Ectodermal cell (in vitro differentiated cells): ENCODE measurements at regions not wholly inside any gene's neighbourhood (a gene's known extent, or its start where the extent isn't known, plus 50 kb on each side); places are given as distances from the start of the nearest gene placed in this dataset.

Experiments used
- H3K27ac ChIP-seq: 2 replicates; pipeline ENCODE4 v1.7.0; 2013; ENCODE audit warnings: mild to moderate bottlenecking, low read depth, low read length; ENCODE audit not compliant: insufficient read depth, poor library complexity, severe bottlenecking
- H3K27me3 ChIP-seq: 2 replicates; pipeline ENCODE4 v1.7.0; 2013; ENCODE audit warnings: mild to moderate bottlenecking, low read length; ENCODE audit not compliant: insufficient read depth, control insufficient read depth, poor library complexity, severe bottlenecking
- H3K36me3 ChIP-seq: one replicate; pipeline ENCODE4 v1.7.0; 2013; ENCODE audit warnings: low read length; ENCODE audit not compliant: control insufficient read depth, insufficient read depth
- H3K4me1 ChIP-seq: one replicate; pipeline ENCODE4 v1.7.0; 2013; ENCODE audit warnings: low read length; ENCODE audit not compliant: control insufficient read depth, insufficient read depth
- H3K4me3 ChIP-seq: 2 replicates; pipeline ENCODE4 v1.7.0; 2013; ENCODE audit warnings: low read depth, low read length, control low read depth; ENCODE audit not compliant: insufficient read depth
- H3K9me3 ChIP-seq: 2 replicates; pipeline ENCODE4 v1.7.0; 2013; ENCODE audit warnings: mild to moderate bottlenecking, low read length, moderate library complexity; ENCODE audit not compliant: control insufficient read depth
- WGBS, 2 experiments: methylation state at CpG; one replicate each; pipeline ENCODE4 v1.1.7; 2013; ENCODE audit warnings: missing lambda C conversion rate in 2 of 2; 5-methylcytosine and 5-hydroxymethylcytosine counted together

- H3K9me3 ChIP-seq = no peaks in the 10 kb centered on the region
- H3K27ac ChIP-seq = no peak overlapping the region
- no peaks in the 10 kb centered on the region for H3K27me3 ChIP-seq
- no peaks in the 10 kb centered on the region for H3K4me1 ChIP-seq
- no peak overlapping the region for H3K4me3 ChIP-seq
- no peaks in the 10 kb centered on the region for H3K36me3 ChIP-seq
These were observed 326.2 kb upstream of the SPTLC3 start for GRCh38 chr20:12682613-12683012.

- Histone ChIP-seq H3K4me3 (no peak overlapping the region), H3K27me3 (no peaks in the 10 kb centered on the region), H3K9me3 (no peaks in the 10 kb centered on the region), H3K4me1 (no peaks in the 10 kb centered on the region), H3K27ac (no peak overlapping the region), H3K36me3 (no peaks in the 10 kb centered on the region)
- 78 to 79% methylated on average over 4 of the region's 4 CpGs for WGBS, 2 experiments
These were observed 321.3 kb upstream of the SPTLC3 start for GRCh38 chr20:12687476-12687875.

- Histone ChIP-seq H3K4me3 (no peak overlapping the region), H3K4me1 (no peaks in the 10 kb centered on the region), H3K36me3 (no peaks in the 10 kb centered on the region), H3K9me3 (no peaks in the 10 kb centered on the region), H3K27ac (no peak overlapping the region), H3K27me3 (no peaks in the 10 kb centered on the region)
- WGBS, 2 experiments = 85 to 87% methylated on average over 3 of the region's 3 CpGs
These were observed 312.8 kb upstream of the SPTLC3 start for GRCh38 chr20:12695937-12696336.

GRCh38 chr20:12698817-12699216 is 310.0 kb upstream of the SPTLC3 start:
- Histone ChIP-seq H3K9me3 (no peaks in the 10 kb centered on the region), H3K27ac (no peak overlapping the region), H3K27me3 (no peaks in the 10 kb centered on the region), H3K4me1 (no peaks in the 10 kb centered on the region), H3K36me3 (no peaks in the 10 kb centered on the region), H3K4me3 (no peak overlapping the region)
- WGBS, 2 experiments = 96 to 100% methylated on average over 2 of the region's 2 CpGs

- Histone ChIP-seq H3K27ac (no peak overlapping the region), H3K9me3 (no peaks in the 10 kb centered on the region), H3K4me1 (no peaks in the 10 kb centered on the region), H3K4me3 (no peak overlapping the region), H3K27me3 (no peaks in the 10 kb centered on the region), H3K36me3 (no peaks in the 10 kb centered on the region)
- 93 to 95% methylated on average over 5 of the region's 5 CpGs for WGBS, 2 experiments
These were observed 309.2 kb upstream of the SPTLC3 start for GRCh38 chr20:12699374-12700228.

- H3K4me1 ChIP-seq = no peaks in the 10 kb centered on the region
- no peaks in the 10 kb centered on the region for H3K27me3 ChIP-seq
- no peaks in the 10 kb centered on the region for H3K36me3 ChIP-seq
- no peaks in the 10 kb centered on the region for H3K9me3 ChIP-seq
- 93 to 94% methylated on average over 9 of the region's 9 CpGs for WGBS, 2 experiments
- H3K27ac ChIP-seq = no peak overlapping the region
- no peak overlapping the region for H3K4me3 ChIP-seq
These were observed 308.1 kb upstream of the SPTLC3 start for GRCh38 chr20:12700701-12701100.

- Histone ChIP-seq H3K4me1 (no peaks in the 10 kb centered on the region), H3K36me3 (no peaks in the 10 kb centered on the region), H3K27ac (no peak overlapping the region), H3K9me3 (no peaks in the 10 kb centered on the region), H3K27me3 (no peaks in the 10 kb centered on the region), H3K4me3 (no peak overlapping the region)
- 92 to 98% methylated on average over 1 of the region's 1 CpG for WGBS, 2 experiments
These were observed 306.5 kb upstream of the SPTLC3 start for GRCh38 chr20:12702312-12702711.

- H3K4me1 ChIP-seq = no peaks in the 10 kb centered on the region
- no peak overlapping the region for H3K4me3 ChIP-seq
- no peak overlapping the region for H3K27ac ChIP-seq
- no peaks in the 10 kb centered on the region for H3K9me3 ChIP-seq
- H3K27me3 ChIP-seq = no peaks in the 10 kb centered on the region
- 89 to 96% methylated on average over 1 to 2 of the region's 2 CpGs for WGBS, 2 experiments
- H3K36me3 ChIP-seq = no peaks in the 10 kb centered on the region
These were observed 293.4 kb upstream of the SPTLC3 start for GRCh38 chr20:12715371-12715770.

GRCh38 chr20:12715991-12716680 is 292.6 kb upstream of the SPTLC3 start:
- WGBS, 2 experiments = 94 to 98% methylated on average over 3 of the region's 3 CpGs
- Histone ChIP-seq H3K27ac (no peak overlapping the region), H3K36me3 (no peaks in the 10 kb centered on the region), H3K27me3 (no peaks in the 10 kb centered on the region), H3K4me1 (no peaks in the 10 kb centered on the region), H3K4me3 (no peak overlapping the region), H3K9me3 (no peaks in the 10 kb centered on the region)

GRCh38 chr20:12717061-12717460 is 291.7 kb upstream of the SPTLC3 start:
- Histone ChIP-seq H3K9me3 (no peaks in the 10 kb centered on the region), H3K27me3 (no peaks in the 10 kb centered on the region), H3K27ac (no peak overlapping the region), H3K4me1 (no peaks in the 10 kb centered on the region), H3K4me3 (no peak overlapping the region), H3K36me3 (no peaks in the 10 kb centered on the region)
- 100% methylated on average over 1 of the region's 1 CpG; no CpG with 5 or more reads in 1 of the 2 experiments for WGBS, 2 experiments
